H1 (cell line): ENCODE measurements at regions not wholly inside any gene's neighbourhood (a gene's known extent, or its start where the extent isn't known, plus 50 kb on each side); places are given as distances from the start of the nearest gene placed in this dataset.

Source experiments
- CTCF ChIA-PET: fragments of 300-600 bp; sonication (Branson Sonifier 250); formaldehyde crosslinking; loops from one replicate; lab custom pipeline; 2021; ENCODE audit not compliant: partially characterized antibody; lab: Charles Lee
- POLR2A ChIA-PET: fragments of 300-600 bp; sonication (Branson Sonifier 250); formaldehyde crosslinking; loops from one replicate; lab custom pipeline; 2021; ENCODE audit warnings: inconsistent platforms; ENCODE audit not compliant: partially characterized antibody; lab: Charles Lee
- DNase-seq, 2 experiments: peaks; one replicate each; pipeline versions ENCODE4 v3.0.0 to v3.0.0-alpha.2; 2010 to 2022; ENCODE audit warnings: low spot score in 2 of 2, low read depth in 1 of 2, mixed read lengths in 1 of 2
- FAIRE-seq: peaks from 2 replicates; lab custom pipeline; 2011; peaks lifted over from hg19 to GRCh38; lab: Jason Lieb, UNC
- H2AFZ ChIP-seq: 2 replicates; pipeline ENCODE4 v1.8.1; 2012; ENCODE audit warnings: low read length, inconsistent platforms
- H2AK5ac ChIP-seq: 2 replicates; pipeline ENCODE4 v1.6.1; 2013; ENCODE audit warnings: low read depth, low read length
- H2BK120ac ChIP-seq: replicated peaks from 2 replicates; pipeline ENCODE3; 2013; ENCODE audit warnings: low read depth, low read length, inconsistent platforms
- H2BK12ac ChIP-seq: 2 replicates; pipeline ENCODE4 v1.6.1; 2013; ENCODE audit warnings: low read depth, low read length
- H2BK15ac ChIP-seq: 2 replicates; pipeline ENCODE4 v1.6.1; 2013; ENCODE audit warnings: low read length
- H2BK20ac ChIP-seq: 2 replicates; pipeline ENCODE4 v1.6.1; 2013; ENCODE audit warnings: low read length
- H2BK5ac ChIP-seq: 2 replicates; pipeline ENCODE4 v1.6.1; 2013; ENCODE audit warnings: low read depth, low read length
- H3K14ac ChIP-seq: 2 replicates; pipeline ENCODE4 v1.6.1; 2013; ENCODE audit warnings: inconsistent platforms; ENCODE audit not compliant: insufficient read length
- H3K18ac ChIP-seq: 2 replicates; pipeline ENCODE4 v1.6.1; 2013; ENCODE audit warnings: low read length; ENCODE audit errors: extremely low read depth
- H3K23ac ChIP-seq: 2 replicates; pipeline ENCODE4 v1.6.1; 2013; ENCODE audit warnings: inconsistent platforms; ENCODE audit not compliant: insufficient read length
- H3K23me2 ChIP-seq: 2 replicates; pipeline ENCODE4 v1.6.1; 2013; ENCODE audit warnings: low read depth, low read length
- H3K27ac ChIP-seq: 2 replicates; pipeline ENCODE4 v1.6.1; 2011; ENCODE audit warnings: low read depth, low read length, inconsistent platforms
- H3K27me3 ChIP-seq, 4 experiments: replicated peaks in 1 of 4; 1 replicate in 1 of 4; 2 replicates in 3 of 4; pipeline versions ENCODE4 v1.6.1 to v1.8.1; 2011 to 2013; ENCODE audit warnings: low read length in 3 of 4, mild to moderate bottlenecking in 3 of 4, inconsistent platforms in 2 of 4, mixed read lengths in 2 of 4, moderate library complexity in 1 of 4; ENCODE audit not compliant: control insufficient read depth in 3 of 4, insufficient read depth in 3 of 4; ENCODE audit errors: extremely low read depth in 1 of 4
- H3K36me3 ChIP-seq, 4 experiments: 2 replicates each; pipeline versions ENCODE4 v1.6.1 to v1.8.1; 2011 to 2013; ENCODE audit warnings: mild to moderate bottlenecking in 4 of 4, low read length in 3 of 4, moderate library complexity in 2 of 4, control low read depth in 1 of 4, inconsistent platforms in 1 of 4; ENCODE audit not compliant: insufficient read depth in 4 of 4, control insufficient read depth in 2 of 4
- H3K4ac ChIP-seq: replicated peaks from 2 replicates; pipeline ENCODE3; 2013; ENCODE audit warnings: low read length, low read depth, mixed read lengths, inconsistent platforms; ENCODE audit not compliant: insufficient read length
- H3K4me1 ChIP-seq, 4 experiments: replicated peaks in 1 of 4; 1 replicate in 1 of 4; 2 replicates in 3 of 4; pipeline versions ENCODE4 v1.6.1 to v1.8.1; 2011 to 2013; ENCODE audit warnings: low read length in 3 of 4, inconsistent platforms in 2 of 4, mixed read lengths in 1 of 4; ENCODE audit not compliant: insufficient read depth in 4 of 4, control insufficient read depth in 3 of 4
- H3K4me2 ChIP-seq, 2 experiments: 2 replicates each; pipeline versions ENCODE4 v1.6.1 to v1.8.1; 2011 to 2013; ENCODE audit warnings: low read depth in 2 of 2, low read length in 2 of 2, control low read depth in 1 of 2, inconsistent platforms in 1 of 2, mild to moderate bottlenecking in 1 of 2; ENCODE audit not compliant: insufficient read depth in 1 of 2
- H3K4me3 ChIP-seq, 4 experiments: fragments of 200-600, 300-600 bp in 1 of 4; sonication (generic), shearing (Covaris generic), sonication (Bioruptor Twin) in 1 of 4; 2 replicates each; pipeline versions ENCODE4 v1.5.1 to v1.8.1; 2011 to 2016; ENCODE audit warnings: low read length in 4 of 4, low read depth in 3 of 4, control low read depth in 2 of 4, inconsistent platforms in 2 of 4, mild to moderate bottlenecking in 2 of 4, mixed read lengths in 1 of 4, moderate library complexity in 1 of 4; ENCODE audit not compliant: insufficient read depth in 2 of 4; ENCODE audit errors: extremely low read depth in 1 of 4
- H3K56ac ChIP-seq: replicated peaks from 2 replicates; pipeline ENCODE3; 2013; ENCODE audit warnings: low read depth, mild to moderate bottlenecking, mixed read lengths, low read length, inconsistent platforms; ENCODE audit not compliant: insufficient read length
- H3K79me1 ChIP-seq: 2 replicates; pipeline ENCODE4 v1.6.1; 2013; ENCODE audit warnings: low read depth, low read length, control low read depth
- H3K79me2 ChIP-seq, 2 experiments: 2 replicates each; pipeline versions ENCODE4 v1.6.1 to v1.8.1; 2012 to 2013; ENCODE audit warnings: low read length in 2 of 2, mild to moderate bottlenecking in 2 of 2, inconsistent platforms in 1 of 2; ENCODE audit not compliant: insufficient read depth in 2 of 2, control insufficient read depth in 1 of 2
- H3K9ac ChIP-seq, 4 experiments: replicated peaks in 1 of 4; 1 replicate in 1 of 4; 2 replicates in 3 of 4; pipeline versions ENCODE4 v1.6.1 to v1.8.1; 2011 to 2013; ENCODE audit warnings: low read depth in 3 of 4, low read length in 3 of 4, control low read depth in 2 of 4, mild to moderate bottlenecking in 2 of 4, moderate library complexity in 2 of 4, inconsistent platforms in 1 of 4; ENCODE audit errors: extremely low read depth in 1 of 4
- H3K9me3 ChIP-seq, 2 experiments: 2 replicates each; pipeline versions ENCODE4 v1.6.1 to v1.8.1; 2012 to 2013; ENCODE audit warnings: mild to moderate bottlenecking in 2 of 2, moderate library complexity in 2 of 2, control low read depth in 1 of 2, inconsistent platforms in 1 of 2, low read depth in 1 of 2, low read length in 1 of 2, mixed read lengths in 1 of 2; ENCODE audit not compliant: insufficient read depth in 2 of 2
- H4K20me1 ChIP-seq, 2 experiments: replicated peaks in 1 of 2; 2 replicates each; pipeline versions ENCODE3 to v1.8.1; 2011 to 2013; ENCODE audit warnings: inconsistent platforms in 2 of 2, low read length in 2 of 2, mild to moderate bottlenecking in 1 of 2; ENCODE audit not compliant: insufficient read depth in 2 of 2, control insufficient read depth in 1 of 2
- H4K5ac ChIP-seq: 2 replicates; pipeline ENCODE4 v1.6.1; 2013; ENCODE audit warnings: low read length, low read depth, mixed read lengths, inconsistent platforms; ENCODE audit not compliant: insufficient read length
- H4K8ac ChIP-seq: 2 replicates; pipeline ENCODE4 v1.8.0; 2013; ENCODE audit warnings: mild to moderate bottlenecking, moderate library complexity, low read length, inconsistent platforms; ENCODE audit not compliant: insufficient read depth; ENCODE audit errors: extremely low read depth
- H4K91ac ChIP-seq: replicated peaks from 2 replicates; pipeline ENCODE3; 2013; ENCODE audit warnings: low read length, mixed read lengths, inconsistent platforms; ENCODE audit not compliant: insufficient read length
- GTF2F1 ChIP-seq: IDR thresholded peaks from 2 replicates; pipeline ENCODE4 v1.6.1; 2012; ENCODE audit warnings: low read depth, low read length, improper control_type of control experiment, borderline replicate concordance
- SIRT6 ChIP-seq: IDR thresholded peaks from one replicate; pipeline ENCODE4 v1.7.1; 2012; ENCODE audit warnings: low read length, inconsistent platforms
- WGBS, 2 experiments: shearing (Covaris generic) in 1 of 2; methylation state at CpG; one replicate each; pipeline versions ENCODE4 v1.1.6 to v1.1.7; 2013 to 2015; ENCODE audit warnings: low lambda C conversion rate in 2 of 2, mixed read lengths in 2 of 2, inconsistent platforms in 1 of 2, low coverage in 1 of 2, missing lambda C conversion rate in 1 of 2; ENCODE audit not compliant: insufficient replicate concordance in 2 of 2, insufficient coverage in 1 of 2, insufficient read length in 1 of 2; ENCODE audit errors: extremely low coverage in 1 of 2, missing lambda C conversion rate in 1 of 2; 5-methylcytosine and 5-hydroxymethylcytosine counted together

GRCh38 chr7:130849604-130850003, 115.6 kb upstream of the KLF14 start:
- Histone ChIP-seq H3K56ac (no peak overlapping the region), H4K5ac (no peak overlapping the region), H3K4me3 (no peak overlapping the region), H3K36me3 (no peaks in the 10 kb centered on the region), H4K91ac (no peak overlapping the region), H2BK5ac (no peak overlapping the region), H3K27ac (no peak overlapping the region), H3K9ac (no peak overlapping the region), H2AK5ac (no peak overlapping the region), H3K79me1 (no peaks in the 10 kb centered on the region), H2BK120ac (no peak overlapping the region), H3K9me3 (no peaks in the 10 kb centered on the region), H2BK15ac (no peak overlapping the region), H3K18ac (no peak overlapping the region), H2AFZ (no peak overlapping the region), H2BK12ac (no peak overlapping the region), H3K23ac (no peak overlapping the region), H3K27me3 (no peaks in the 10 kb centered on the region)
- DNase-seq = no peak
- CTCF ChIA-PET = no interaction called here
- WGBS, 2 experiments = 98% methylated on average over 2 of the region's 2 CpGs; no CpG with 5 or more reads in 1 of the 2 experiments
- POLR2A ChIA-PET = no interaction called here
- no peak for FAIRE-seq
- TF ChIP-seq GTF2F1 = no peak
- TF ChIP-seq SIRT6 = no peak
- TF ChIP-seq, all 59 proteins: peak for 0
- Histone ChIP-seq H3K4ac (no peak overlapping the region), H3K23me2 (no peaks in the 10 kb centered on the region), H3K4me1 (no peaks in the 10 kb centered on the region; a peak in 1 of 7 replicates), H3K4me2 (no peak overlapping the region), H3K14ac (no peak overlapping the region), H4K8ac (no peak overlapping the region), H2BK20ac (no peak overlapping the region), H4K20me1 (no peaks in the 10 kb centered on the region), H3K79me2 (no peaks in the 10 kb centered on the region)
